BJ (cell line): ENCODE measurements at regions not wholly inside any gene's neighbourhood (a gene's known extent, or its start where the extent isn't known, plus 50 kb on each side); places are given as distances from the start of the nearest gene placed in this dataset.

Experiments used
- CTCF ChIA-PET: fragments of 350-600 bp; formaldehyde crosslinking; extraction: SDS; loops from one replicate; lab custom pipeline; 2021; ENCODE audit warnings: antibody characterized with exemption, inconsistent platforms; lab: Yijun Ruan, JAX
- POLR2A ChIA-PET: fragments of 300-600 bp; sonication (Branson Sonifier 250); formaldehyde crosslinking; extraction: SDS; loops from one replicate; lab custom pipeline; 2021; ENCODE audit warnings: antibody characterized with exemption; lab: Charles Lee
- DNase-seq: peaks from one replicate; pipeline ENCODE4 v3.0.0-alpha.2; 2011; ENCODE audit warnings: low read depth
- H3K27me3 ChIP-seq: 2 replicates; pipeline ENCODE4 v1.6.0; 2011; ENCODE audit warnings: low read length; ENCODE audit not compliant: control insufficient read depth, insufficient read depth
- H3K36me3 ChIP-seq: 2 replicates; pipeline ENCODE4 v1.5.1; 2011; ENCODE audit warnings: low read length; ENCODE audit not compliant: control insufficient read depth, insufficient read depth
- H3K4me3 ChIP-seq: 2 replicates; pipeline ENCODE4 v1.5.1; 2011; ENCODE audit warnings: low read depth, mild to moderate bottlenecking, control low read depth, low read length
- TF ChIP-seq, protein P1 (sequence below): IDR thresholded peaks from 2 replicates; pipeline ENCODE4 v1.5.1; 2011; ENCODE audit warnings: low read depth, mild to moderate bottlenecking, control low read depth, inconsistent platforms, low read length, moderate library complexity; ENCODE audit not compliant: insufficient read depth

DNA sequence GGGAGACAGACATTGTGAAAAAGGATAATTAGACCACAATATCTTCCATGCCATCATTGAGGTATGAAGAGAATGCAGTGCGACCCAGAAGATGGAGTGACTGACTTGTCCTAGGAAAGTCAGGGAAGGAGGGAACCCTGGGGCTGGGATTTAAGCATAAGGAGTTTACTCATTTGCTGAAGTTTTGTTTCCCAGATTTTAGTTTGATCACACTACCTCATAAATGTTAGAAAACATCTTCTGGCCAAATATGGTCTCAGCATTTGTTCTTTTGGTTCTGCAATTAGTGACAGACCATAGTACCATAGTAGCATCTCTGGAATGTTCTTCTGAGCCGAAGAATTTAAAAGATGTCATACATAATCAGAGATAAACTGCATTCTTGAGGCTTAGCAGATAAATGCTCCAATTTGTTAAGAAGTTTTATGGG is 96.5 kb upstream of the PGRMC2 start:
- ChIA-PET POLR2A (interaction anchor here (1.6 to 1.7 kb wide), 3 partner anchors 26 to 98 kb away, joined by 3 to 14 read pairs (median 4); no protein-coding TSS in a partner anchor), CTCF (interaction anchor here (0.6 to 1.8 kb wide), 4 partner anchors 72 to 471 kb away, joined by 3 to 4 read pairs (median 4); no protein-coding TSS in a partner anchor)
- peak; percentile 92 for DNase-seq
- Histone ChIP-seq H3K27me3 (no peaks in the 10 kb centered on the region), H3K4me3 (no peak overlapping the region), H3K36me3 (no peaks in the 10 kb centered on the region)
- TF ChIP-seq, protein P1, sequence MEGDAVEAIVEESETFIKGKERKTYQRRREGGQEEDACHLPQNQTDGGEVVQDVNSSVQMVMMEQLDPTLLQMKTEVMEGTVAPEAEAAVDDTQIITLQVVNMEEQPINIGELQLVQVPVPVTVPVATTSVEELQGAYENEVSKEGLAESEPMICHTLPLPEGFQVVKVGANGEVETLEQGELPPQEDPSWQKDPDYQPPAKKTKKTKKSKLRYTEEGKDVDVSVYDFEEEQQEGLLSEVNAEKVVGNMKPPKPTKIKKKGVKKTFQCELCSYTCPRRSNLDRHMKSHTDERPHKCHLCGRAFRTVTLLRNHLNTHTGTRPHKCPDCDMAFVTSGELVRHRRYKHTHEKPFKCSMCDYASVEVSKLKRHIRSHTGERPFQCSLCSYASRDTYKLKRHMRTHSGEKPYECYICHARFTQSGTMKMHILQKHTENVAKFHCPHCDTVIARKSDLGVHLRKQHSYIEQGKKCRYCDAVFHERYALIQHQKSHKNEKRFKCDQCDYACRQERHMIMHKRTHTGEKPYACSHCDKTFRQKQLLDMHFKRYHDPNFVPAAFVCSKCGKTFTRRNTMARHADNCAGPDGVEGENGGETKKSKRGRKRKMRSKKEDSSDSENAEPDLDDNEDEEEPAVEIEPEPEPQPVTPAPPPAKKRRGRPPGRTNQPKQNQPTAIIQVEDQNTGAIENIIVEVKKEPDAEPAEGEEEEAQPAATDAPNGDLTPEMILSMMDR: no peak

- ChIA-PET POLR2A (no interaction called here), CTCF (interaction anchor here (0.6 to 0.9 kb wide), 3 partner anchors 46 to 191 kb away, joined by 3 to 5 read pairs (median 3); no protein-coding TSS in a partner anchor)
- TF ChIP-seq, protein P1: no peak
These were observed 94.3 kb upstream of the PGRMC2 start for GRCh38 chr4:128381748-128382559.

DNA sequence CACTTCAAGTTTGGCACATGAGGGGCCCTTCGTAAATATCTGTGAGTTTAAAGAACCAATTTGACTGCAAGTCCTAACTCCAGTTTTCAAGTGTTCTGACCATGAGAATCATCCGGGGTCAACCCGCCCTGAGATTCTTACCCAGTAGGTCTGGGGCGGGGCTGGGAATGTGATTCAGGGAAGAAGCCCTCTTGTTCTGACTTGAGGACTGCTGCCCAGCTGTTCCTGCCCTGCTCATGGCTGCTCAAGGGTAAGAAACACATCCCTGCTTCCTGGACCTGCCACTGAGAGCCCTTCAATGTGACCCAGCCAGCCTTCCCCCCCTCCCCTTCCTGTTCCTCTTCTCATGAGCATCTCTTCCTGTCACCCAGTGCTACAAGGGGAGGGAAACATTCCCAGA is 92.7 kb upstream of the PGRMC2 start:
- Histone ChIP-seq H3K27me3 (no peaks in the 10 kb centered on the region), H3K4me3 (no peak overlapping the region), H3K36me3 (no peaks in the 10 kb centered on the region)
- DNase-seq: no peak
- ChIA-PET CTCF (interaction anchor here (0.6 to 2.2 kb wide), 7 partner anchors 14 to 482 kb away, joined by 3 to 7 read pairs (median 3); no protein-coding TSS in a partner anchor), POLR2A (no interaction called here)
- TF ChIP-seq, protein P1: no peak

More at GRCh38 chr4:128381748-128382559, 94.3 kb upstream of the PGRMC2 start:
- no peaks in the 10 kb centered on the region for H3K36me3 ChIP-seq
- H3K4me3 ChIP-seq: no peak overlapping the region
- DNase-seq: no peak
- H3K27me3 ChIP-seq: no peaks in the 10 kb centered on the region

GRCh38 chr4:128379860-128380259 is 92.2 kb upstream of the PGRMC2 start:
- ChIA-PET CTCF (interaction anchor here (0.6 to 2.2 kb wide), 7 partner anchors 14 to 483 kb away, joined by 3 to 7 read pairs (median 3); no protein-coding TSS in a partner anchor), POLR2A (no interaction called here)
- TF ChIP-seq, protein P1: peak; percentile 66
- no peak for DNase-seq
- Histone ChIP-seq H3K36me3 (no peaks in the 10 kb centered on the region), H3K4me3 (no peak overlapping the region), H3K27me3 (no peaks in the 10 kb centered on the region)

- POLR2A ChIA-PET: no interaction called here
- no peaks in the 10 kb centered on the region for H3K36me3 ChIP-seq
- CTCF ChIA-PET: interaction anchor here (0.6 to 2.2 kb wide), 3 partner anchors 14 to 20 kb away, joined by 3 to 7 read pairs (median 3); no protein-coding TSS in a partner anchor
These were observed 91.1 kb upstream of the PGRMC2 start for GRCh38 chr4:128378668-128379067.

More at GRCh38 chr4:128378668-128379067, 91.1 kb upstream of the PGRMC2 start:
- Histone ChIP-seq H3K27me3 (no peaks in the 10 kb centered on the region), H3K4me3 (no peak overlapping the region)
- TF ChIP-seq, protein P1: no peak
- no peak for DNase-seq
